ENCODE measurements at regions not wholly inside any gene's neighbourhood (a gene's known extent, or its start where the extent isn't known, plus 50 kb on each side); places are given as distances from the start of the nearest gene placed in this dataset.

GRCh38 chr4:56246233-56246610, 141.1 kb downstream of the AASDH start:
- TF ChIP-seq CTCF (IDR thresholded peaks at IDR 0.05; ENCODE audit: poor library complexity) (no peak), EZH2 (IDR thresholded peaks at IDR 0.05; ENCODE audit: borderline replicate concordance) (no peak)
